ENCODE measurements at regions not wholly inside any gene's neighbourhood (a gene's known extent, or its start where the extent isn't known, plus 50 kb on each side); places are given as distances from the start of the nearest gene placed in this dataset.

DNA sequence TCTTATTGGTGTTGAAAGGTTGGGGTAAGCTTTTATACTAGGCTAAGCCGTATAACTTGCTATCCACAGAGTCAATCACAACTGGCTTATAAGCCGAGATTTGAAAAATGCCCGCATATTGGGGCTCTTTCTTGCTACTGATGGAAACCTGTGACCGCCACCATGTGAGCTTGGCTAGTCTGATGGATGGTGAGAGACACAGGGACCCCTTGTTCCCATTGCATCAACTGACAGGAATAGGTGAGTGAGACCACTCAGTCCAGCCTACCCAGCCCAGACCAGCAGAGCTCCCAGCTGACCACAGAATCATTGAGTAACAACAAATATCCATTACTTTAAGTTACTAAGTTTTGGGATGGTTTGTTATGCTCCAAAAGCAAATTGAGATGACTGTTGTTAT is 676.4 kb upstream of the HS6ST1 start:
- TF ChIP-seq, protein P1, sequence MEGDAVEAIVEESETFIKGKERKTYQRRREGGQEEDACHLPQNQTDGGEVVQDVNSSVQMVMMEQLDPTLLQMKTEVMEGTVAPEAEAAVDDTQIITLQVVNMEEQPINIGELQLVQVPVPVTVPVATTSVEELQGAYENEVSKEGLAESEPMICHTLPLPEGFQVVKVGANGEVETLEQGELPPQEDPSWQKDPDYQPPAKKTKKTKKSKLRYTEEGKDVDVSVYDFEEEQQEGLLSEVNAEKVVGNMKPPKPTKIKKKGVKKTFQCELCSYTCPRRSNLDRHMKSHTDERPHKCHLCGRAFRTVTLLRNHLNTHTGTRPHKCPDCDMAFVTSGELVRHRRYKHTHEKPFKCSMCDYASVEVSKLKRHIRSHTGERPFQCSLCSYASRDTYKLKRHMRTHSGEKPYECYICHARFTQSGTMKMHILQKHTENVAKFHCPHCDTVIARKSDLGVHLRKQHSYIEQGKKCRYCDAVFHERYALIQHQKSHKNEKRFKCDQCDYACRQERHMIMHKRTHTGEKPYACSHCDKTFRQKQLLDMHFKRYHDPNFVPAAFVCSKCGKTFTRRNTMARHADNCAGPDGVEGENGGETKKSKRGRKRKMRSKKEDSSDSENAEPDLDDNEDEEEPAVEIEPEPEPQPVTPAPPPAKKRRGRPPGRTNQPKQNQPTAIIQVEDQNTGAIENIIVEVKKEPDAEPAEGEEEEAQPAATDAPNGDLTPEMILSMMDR (IDR thresholded peaks at IDR 0.05; ENCODE audit: low read depth, low read length, missing input control) = no peak
- no peak for TF ChIP-seq TAF1 (conservative IDR thresholded peaks at IDR 0.05)
- TF ChIP-seq FOXA1 (IDR thresholded peaks at IDR 0.05) = no peak
- no peak for TF ChIP-seq YY1 (IDR thresholded peaks at IDR 0.05)
- TF ChIP-seq, protein P2, sequence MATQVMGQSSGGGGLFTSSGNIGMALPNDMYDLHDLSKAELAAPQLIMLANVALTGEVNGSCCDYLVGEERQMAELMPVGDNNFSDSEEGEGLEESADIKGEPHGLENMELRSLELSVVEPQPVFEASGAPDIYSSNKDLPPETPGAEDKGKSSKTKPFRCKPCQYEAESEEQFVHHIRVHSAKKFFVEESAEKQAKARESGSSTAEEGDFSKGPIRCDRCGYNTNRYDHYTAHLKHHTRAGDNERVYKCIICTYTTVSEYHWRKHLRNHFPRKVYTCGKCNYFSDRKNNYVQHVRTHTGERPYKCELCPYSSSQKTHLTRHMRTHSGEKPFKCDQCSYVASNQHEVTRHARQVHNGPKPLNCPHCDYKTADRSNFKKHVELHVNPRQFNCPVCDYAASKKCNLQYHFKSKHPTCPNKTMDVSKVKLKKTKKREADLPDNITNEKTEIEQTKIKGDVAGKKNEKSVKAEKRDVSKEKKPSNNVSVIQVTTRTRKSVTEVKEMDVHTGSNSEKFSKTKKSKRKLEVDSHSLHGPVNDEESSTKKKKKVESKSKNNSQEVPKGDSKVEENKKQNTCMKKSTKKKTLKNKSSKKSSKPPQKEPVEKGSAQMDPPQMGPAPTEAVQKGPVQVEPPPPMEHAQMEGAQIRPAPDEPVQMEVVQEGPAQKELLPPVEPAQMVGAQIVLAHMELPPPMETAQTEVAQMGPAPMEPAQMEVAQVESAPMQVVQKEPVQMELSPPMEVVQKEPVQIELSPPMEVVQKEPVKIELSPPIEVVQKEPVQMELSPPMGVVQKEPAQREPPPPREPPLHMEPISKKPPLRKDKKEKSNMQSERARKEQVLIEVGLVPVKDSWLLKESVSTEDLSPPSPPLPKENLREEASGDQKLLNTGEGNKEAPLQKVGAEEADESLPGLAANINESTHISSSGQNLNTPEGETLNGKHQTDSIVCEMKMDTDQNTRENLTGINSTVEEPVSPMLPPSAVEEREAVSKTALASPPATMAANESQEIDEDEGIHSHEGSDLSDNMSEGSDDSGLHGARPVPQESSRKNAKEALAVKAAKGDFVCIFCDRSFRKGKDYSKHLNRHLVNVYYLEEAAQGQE (IDR thresholded peaks at IDR 0.05) = no peak
- TF ChIP-seq JUND (IDR thresholded peaks at IDR 0.05) = no peak

All from liver (tissue), 3 donors.